ENCODE measurements at regions not wholly inside any gene's neighbourhood (a gene's known extent, or its start where the extent isn't known, plus 50 kb on each side); places are given as distances from the start of the nearest gene placed in this dataset.
A peak's percentile ranks its signal among the peaks of the same experiment; 100 is the strongest.
"Not testable (repeated sequence)": the region's sequence is repeated elsewhere in the genome, so short reads cannot be mapped to it uniquely, and the experiment has no call there.

DNA sequence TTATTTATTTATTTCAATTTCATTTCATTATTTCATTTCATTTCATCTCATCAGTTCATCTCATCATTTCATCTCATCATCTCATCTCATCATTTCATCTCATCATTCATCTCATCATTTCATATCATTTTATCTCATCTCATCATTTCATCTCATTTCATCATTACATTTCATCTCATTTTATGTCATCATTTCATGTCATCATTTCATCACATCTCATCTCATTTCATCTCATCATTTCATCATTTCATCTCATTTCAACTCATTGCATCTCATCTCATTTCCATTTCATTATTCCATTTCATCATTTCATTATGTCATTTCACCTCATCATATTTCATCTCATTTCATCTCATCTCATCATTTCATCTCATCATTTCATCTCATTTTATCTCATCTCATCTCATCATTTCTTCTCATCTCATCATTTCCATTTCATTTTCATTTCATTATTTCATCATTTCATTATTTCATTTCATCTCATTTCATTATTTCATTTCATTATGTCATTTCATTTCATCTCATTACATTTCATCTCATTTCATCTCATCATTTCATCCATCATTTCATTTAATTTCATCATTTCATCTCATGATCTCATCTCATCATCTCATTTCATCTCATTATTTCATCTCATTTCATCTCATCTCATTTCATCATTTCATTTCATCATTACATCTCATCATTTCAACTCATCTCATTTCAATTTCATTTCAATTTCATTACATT lies 2868.6 kb downstream of the RPIA start:
- H3K9me3 ChIP-seq (ENCODE audit: control insufficient read depth, low read depth, low read length); H3K36me3 ChIP-seq (ENCODE audit: control insufficient read depth, insufficient read depth, low read length); H3K4me3 ChIP-seq (ENCODE audit: low read length); H3K4me1 ChIP-seq (ENCODE audit: control insufficient read depth, insufficient read depth, low read length); H3K27ac ChIP-seq (ENCODE audit: low read length); DNase-seq; H3K27me3 ChIP-seq (ENCODE audit: control insufficient read depth, insufficient read depth, low read length): not testable (repeated sequence)

DNA sequence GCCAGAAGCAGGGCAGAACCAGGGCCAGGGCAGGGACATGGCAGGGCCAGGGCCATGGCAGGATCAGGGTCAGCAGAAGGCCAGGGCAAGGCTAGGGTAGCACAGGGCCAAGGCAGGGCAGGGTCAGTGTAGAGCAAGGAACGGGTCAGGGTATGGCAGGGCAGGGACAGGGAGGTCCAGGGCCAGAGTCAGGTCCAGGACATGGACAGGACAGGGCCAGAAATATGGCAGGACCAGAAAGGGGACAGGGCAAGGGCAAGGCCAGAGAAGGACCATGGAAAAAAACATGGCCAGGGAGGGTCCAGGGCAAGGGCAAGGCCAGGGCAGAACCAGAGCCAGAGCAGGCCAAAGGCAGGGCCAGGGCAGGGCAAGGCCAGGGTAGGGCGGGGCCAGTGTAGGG lies 2870.7 kb downstream of the RPIA start:
- H3K4me3 ChIP-seq (ENCODE audit: low read length); H3K27ac ChIP-seq (ENCODE audit: low read length); H3K36me3 ChIP-seq (ENCODE audit: control insufficient read depth, insufficient read depth, low read length); DNase-seq; H3K9me3 ChIP-seq (ENCODE audit: control insufficient read depth, low read depth, low read length); H3K27me3 ChIP-seq (ENCODE audit: control insufficient read depth, insufficient read depth, low read length); H3K4me1 ChIP-seq (ENCODE audit: control insufficient read depth, insufficient read depth, low read length): not testable (repeated sequence)
- WGBS (ENCODE audit: insufficient coverage, low lambda C conversion rate) = no CpG with 5 or more reads among the region's 2 CpGs

DNA sequence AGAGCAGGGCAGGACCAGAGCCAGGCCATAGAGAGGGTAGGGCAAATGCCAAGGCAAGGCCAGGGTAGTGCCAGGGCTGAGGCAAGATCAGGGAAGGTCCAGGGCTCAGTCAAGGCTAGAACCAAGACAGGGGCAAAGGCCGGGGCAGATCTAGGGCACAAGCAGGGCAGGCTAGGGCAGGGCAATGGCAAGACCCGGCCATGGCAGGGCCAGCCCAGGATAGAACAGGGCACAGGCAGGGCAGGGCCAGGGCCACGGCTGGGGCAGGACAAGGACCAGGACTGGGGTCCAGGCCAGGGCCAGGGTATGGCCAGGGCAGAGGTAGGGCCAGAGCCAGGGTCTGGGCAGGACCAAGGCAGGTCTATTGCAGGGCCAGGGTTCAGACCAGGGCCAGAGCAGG lies 2873.2 kb downstream of the RPIA start:
- not testable (repeated sequence) for DNase-seq; H3K27ac ChIP-seq (ENCODE audit: low read length); H3K9me3 ChIP-seq (ENCODE audit: control insufficient read depth, low read depth, low read length); H3K36me3 ChIP-seq (ENCODE audit: control insufficient read depth, insufficient read depth, low read length); H3K27me3 ChIP-seq (ENCODE audit: control insufficient read depth, insufficient read depth, low read length); H3K4me1 ChIP-seq (ENCODE audit: control insufficient read depth, insufficient read depth, low read length); H3K4me3 ChIP-seq (ENCODE audit: low read length)
- WGBS (ENCODE audit: insufficient coverage, low lambda C conversion rate) = no CpG with 5 or more reads among the region's 3 CpGs

DNA sequence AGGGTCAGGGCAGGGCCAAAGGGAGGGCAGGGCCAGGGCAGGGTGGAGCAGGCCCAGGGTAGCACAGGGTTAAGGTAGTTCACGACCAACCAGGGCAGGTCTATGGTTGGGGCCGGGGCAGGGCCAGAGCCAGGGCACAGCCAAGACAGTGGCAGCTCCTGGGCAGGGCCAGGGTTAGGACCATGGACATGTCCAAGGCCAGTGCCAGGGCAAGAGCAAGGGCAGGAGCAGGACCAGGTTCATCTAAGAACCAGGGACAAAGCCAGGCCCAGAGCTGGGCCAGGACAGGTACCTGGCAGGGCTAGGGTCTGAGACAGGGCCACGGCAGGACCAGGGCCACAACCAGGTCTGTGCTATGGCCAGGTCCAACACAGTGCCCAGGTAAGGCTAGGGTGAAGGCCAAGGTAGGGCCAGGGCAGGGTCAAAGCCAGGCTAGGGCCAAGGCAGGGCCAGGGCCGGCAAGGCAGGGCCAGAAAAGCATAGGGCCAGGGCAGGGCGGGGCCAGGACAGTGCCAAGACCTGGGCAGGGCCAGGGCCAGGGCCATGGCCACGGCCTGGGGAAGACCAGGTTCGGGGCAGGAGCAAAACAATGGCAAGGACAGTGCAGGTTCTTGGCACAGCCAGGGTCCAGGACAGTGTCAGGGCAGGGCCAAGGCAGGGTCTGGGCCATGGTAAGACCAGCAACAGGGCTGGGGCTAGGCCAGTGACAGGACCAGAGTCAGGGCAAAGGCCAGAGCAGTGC lies 2874.4 kb downstream of the RPIA start:
- not testable (repeated sequence) for H3K9me3 ChIP-seq (ENCODE audit: control insufficient read depth, low read depth, low read length); H3K36me3 ChIP-seq (ENCODE audit: control insufficient read depth, insufficient read depth, low read length); H3K27ac ChIP-seq (ENCODE audit: low read length); H3K4me1 ChIP-seq (ENCODE audit: control insufficient read depth, insufficient read depth, low read length); DNase-seq; H3K4me3 ChIP-seq (ENCODE audit: low read length); H3K27me3 ChIP-seq (ENCODE audit: control insufficient read depth, insufficient read depth, low read length)
- WGBS (ENCODE audit: insufficient coverage, low lambda C conversion rate) = no CpG with 5 or more reads among the region's 7 CpGs

DNA sequence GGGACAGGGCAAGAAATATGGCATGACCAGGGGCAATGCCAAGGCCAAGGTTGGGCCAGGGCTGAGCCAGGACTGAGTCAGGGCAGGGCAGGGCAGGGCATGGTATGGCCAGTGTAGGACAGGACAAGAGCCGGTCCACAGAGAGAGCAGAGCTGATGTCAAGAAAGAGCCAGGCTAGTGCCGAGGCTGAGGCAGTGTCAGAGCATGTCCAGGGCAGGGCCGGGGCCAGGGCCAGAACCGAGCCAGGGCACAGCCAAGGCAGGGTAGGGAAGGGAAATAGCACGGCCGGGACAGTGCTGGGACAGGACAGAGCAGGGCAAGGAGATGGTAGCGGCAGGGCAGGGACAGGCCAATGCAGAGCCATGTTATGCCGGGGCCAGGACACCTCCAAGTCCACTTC lies 2875.1 kb downstream of the RPIA start:
- not testable (repeated sequence) for H3K27ac ChIP-seq (ENCODE audit: low read length); H3K4me1 ChIP-seq (ENCODE audit: control insufficient read depth, insufficient read depth, low read length); DNase-seq; H3K27me3 ChIP-seq (ENCODE audit: control insufficient read depth, insufficient read depth, low read length); H3K9me3 ChIP-seq (ENCODE audit: control insufficient read depth, low read depth, low read length); H3K36me3 ChIP-seq (ENCODE audit: control insufficient read depth, insufficient read depth, low read length); H3K4me3 ChIP-seq (ENCODE audit: low read length)
- WGBS (ENCODE audit: insufficient coverage, low lambda C conversion rate) = no CpG with 5 or more reads among the region's 8 CpGs

DNA sequence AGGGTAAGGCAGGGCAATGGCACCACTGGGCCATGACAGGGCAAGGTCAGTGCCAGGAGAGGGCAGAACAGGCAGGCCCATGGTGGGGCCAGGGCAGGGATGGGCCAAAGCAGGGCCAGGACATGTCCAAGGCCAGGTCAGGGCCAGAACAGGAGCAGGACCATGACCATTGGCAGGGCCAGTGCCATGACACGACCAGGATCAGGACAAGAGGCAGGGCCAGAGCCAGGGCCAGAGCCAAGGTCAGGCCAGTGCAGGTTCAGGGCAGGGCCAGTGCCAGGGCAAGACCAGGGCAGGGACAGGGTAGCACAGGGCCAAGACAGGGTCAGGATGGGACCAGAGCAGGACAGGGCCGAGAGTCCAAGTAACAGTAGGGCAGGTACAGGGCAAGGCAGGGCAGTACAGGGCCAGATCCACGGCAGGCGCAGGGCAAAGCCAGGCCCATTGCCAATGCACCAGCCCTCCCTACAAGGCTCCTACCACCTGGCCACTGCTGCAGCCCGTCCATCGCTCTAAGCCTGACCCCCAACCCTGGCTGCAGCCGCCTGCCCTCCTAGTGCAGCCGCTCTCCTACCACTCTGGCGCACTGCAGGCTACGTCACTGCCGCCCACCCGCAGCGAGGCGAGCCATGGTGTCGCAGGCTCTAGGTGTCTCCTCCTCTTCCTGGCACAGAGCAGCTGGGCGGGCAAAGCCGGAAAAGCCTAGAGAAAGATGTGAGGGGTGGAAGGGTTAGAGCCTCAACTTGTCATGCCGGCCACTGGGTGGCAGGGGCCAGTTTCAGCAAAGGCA lies 2876.3 kb downstream of the RPIA start:
- not testable (repeated sequence) for H3K9me3 ChIP-seq (ENCODE audit: control insufficient read depth, low read depth, low read length); DNase-seq; H3K4me1 ChIP-seq (ENCODE audit: control insufficient read depth, insufficient read depth, low read length); H3K4me3 ChIP-seq (ENCODE audit: low read length); H3K36me3 ChIP-seq (ENCODE audit: control insufficient read depth, insufficient read depth, low read length); H3K27ac ChIP-seq (ENCODE audit: low read length); H3K27me3 ChIP-seq (ENCODE audit: control insufficient read depth, insufficient read depth, low read length)
- no CpG with 5 or more reads among the region's 18 CpGs for WGBS (ENCODE audit: insufficient coverage, low lambda C conversion rate)

DNA sequence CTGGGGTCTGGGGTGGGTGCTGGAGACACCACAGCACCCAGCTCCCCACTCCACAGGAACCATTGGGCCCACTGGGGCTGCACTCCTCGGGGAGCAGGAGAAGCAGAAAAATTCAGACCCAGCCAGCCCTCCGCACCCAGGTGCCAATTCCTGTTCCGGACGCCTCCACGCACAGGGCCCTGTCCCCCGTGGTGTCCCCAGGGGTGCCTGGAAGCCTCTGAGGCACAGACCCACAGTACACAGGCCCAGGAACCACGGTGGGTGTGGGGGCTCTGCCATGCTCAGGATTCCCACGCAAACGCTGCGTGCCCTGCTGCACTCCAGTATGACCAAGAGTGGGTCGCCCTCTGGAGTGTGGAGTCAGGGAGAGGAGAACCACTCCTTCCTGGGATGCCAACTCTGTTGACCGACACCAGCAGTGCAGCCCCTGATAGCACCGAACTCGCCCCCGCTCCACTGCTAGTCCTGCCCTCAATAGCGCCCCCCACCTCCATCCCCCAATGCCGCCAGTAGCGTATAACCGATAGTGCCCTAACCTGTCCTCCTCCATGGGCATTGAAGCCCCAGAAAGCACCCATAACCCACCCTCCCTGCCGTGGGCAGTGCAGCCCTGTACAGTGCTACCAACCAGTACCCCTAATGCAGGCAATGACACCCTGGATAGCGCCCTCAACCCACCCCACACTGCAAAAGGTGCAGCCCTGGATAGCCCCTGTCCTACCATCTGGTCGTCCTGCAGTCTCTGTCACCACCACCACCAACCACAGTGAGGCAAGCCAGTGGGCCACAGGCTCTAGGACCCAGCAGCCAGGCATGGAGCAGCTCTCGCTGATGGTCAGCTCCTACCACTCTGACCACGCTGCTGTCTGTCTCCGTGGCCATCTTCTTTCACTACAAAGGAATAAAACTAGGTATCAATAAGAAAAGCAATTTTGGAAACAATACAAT lies 2877.2 kb downstream of the RPIA start:
- H3K27ac ChIP-seq (ENCODE audit: low read length); H3K36me3 ChIP-seq (ENCODE audit: control insufficient read depth, insufficient read depth, low read length); H3K9me3 ChIP-seq (ENCODE audit: control insufficient read depth, low read depth, low read length); DNase-seq; H3K27me3 ChIP-seq (ENCODE audit: control insufficient read depth, insufficient read depth, low read length); H3K4me1 ChIP-seq (ENCODE audit: control insufficient read depth, insufficient read depth, low read length); H3K4me3 ChIP-seq (ENCODE audit: low read length): not testable (repeated sequence)
- WGBS (ENCODE audit: insufficient coverage, low lambda C conversion rate) = no CpG with 5 or more reads among the region's 25 CpGs

DNA sequence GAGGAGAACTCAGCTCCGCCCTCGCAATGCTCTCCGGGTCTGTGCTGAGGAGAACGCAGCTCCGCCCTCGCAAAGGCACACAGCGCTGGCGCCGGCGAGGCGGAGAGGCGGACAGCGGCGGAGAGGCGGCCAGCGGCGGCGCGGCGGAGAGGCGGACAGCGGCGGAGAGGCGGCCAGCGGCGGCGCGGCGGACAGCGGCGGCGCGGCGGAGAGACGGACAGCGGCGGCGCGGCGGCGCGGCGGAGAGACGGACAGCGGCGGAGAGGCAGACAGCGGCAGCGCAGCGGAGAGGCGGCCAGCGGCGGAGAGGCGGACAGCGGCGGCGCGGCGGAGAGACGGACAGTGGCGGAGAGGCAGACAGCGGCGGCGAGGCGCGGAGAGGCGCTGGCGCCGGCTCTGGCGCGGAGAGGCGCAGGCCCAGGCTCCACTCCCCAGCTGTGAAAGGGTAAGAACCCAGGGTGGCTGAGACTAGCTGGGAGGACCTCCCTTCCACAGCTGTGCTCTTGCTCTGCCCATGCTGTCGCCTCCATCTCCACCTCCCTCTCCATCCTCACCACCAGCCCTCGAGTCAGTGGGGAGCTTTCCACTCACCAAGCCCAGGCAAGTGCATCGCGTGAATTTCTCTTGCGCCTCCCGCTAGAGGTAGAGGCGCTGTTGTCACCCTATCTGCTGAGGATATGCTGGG lies 2879.9 kb downstream of the RPIA start:
- H3K27me3 ChIP-seq (ENCODE audit: control insufficient read depth, insufficient read depth, low read length); H3K4me3 ChIP-seq (ENCODE audit: low read length); H3K9me3 ChIP-seq (ENCODE audit: control insufficient read depth, low read depth, low read length); H3K27ac ChIP-seq (ENCODE audit: low read length); H3K4me1 ChIP-seq (ENCODE audit: control insufficient read depth, insufficient read depth, low read length); H3K36me3 ChIP-seq (ENCODE audit: control insufficient read depth, insufficient read depth, low read length): not testable (repeated sequence)
- WGBS (ENCODE audit: insufficient coverage, low lambda C conversion rate) = no CpG with 5 or more reads among the region's 78 CpGs
- DNase-seq = peak in 1 of 2 donors; percentile 18

DNA sequence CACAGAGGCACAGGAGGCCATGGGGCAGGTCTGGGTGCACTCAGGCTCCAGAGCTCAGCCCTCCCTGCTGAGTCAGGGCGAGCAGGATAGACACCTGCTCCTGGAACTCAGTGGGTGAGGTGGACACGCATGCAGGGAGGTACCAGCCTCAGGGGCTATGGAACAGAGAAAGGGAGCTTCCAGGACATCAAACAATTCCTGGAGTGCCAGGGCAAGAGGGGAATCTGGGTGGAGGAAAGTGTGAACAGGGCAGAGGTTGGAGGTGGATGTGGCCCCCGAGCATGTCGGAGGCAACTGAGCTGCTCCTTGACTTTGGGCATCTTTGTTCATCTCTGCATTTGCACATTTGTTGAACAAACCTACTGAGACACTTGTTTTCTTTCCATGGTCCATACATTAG lies 2881.5 kb downstream of the RPIA start:
- H3K4me1 ChIP-seq (ENCODE audit: control insufficient read depth, insufficient read depth, low read length); H3K27me3 ChIP-seq (ENCODE audit: control insufficient read depth, insufficient read depth, low read length); DNase-seq; H3K9me3 ChIP-seq (ENCODE audit: control insufficient read depth, low read depth, low read length); H3K27ac ChIP-seq (ENCODE audit: low read length); H3K4me3 ChIP-seq (ENCODE audit: low read length); H3K36me3 ChIP-seq (ENCODE audit: control insufficient read depth, insufficient read depth, low read length): not testable (repeated sequence)
- no CpG with 5 or more reads among the region's 4 CpGs for WGBS (ENCODE audit: insufficient coverage, low lambda C conversion rate)
